ENCODE measurements at regions not wholly inside any gene's neighbourhood (a gene's known extent, or its start where the extent isn't known, plus 50 kb on each side); places are given as distances from the start of the nearest gene placed in this dataset.

DNA sequence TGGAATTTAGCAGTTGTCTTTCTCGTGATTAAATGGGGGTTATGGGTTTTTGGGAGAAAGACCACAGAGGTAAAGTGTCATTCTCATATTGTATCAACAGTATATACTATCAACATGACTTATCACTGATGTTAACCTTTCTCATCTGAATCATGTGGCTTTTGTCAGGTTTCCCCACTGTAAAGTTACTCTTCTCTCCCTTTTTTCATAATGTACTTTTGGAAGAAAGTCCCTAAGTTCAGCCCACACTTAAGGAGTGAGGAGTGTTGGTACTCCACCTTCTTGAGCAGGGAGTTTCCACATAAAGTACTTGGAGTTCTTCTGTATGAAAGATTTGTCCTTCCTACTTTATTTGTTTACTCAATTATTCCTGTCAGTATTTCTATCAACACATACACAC, 169.9 kb downstream of the ZNF330 start:
- DNase-seq (ENCODE audit: low spot score) = no peak
- Mint-ChIP-seq H3K27ac (no peak overlapping the region), H3K27me3 (ENCODE audit: low read depth) (no peaks in the 10 kb centered on the region), H3K4me1 (peaks cover 10% of the 10 kb centered on the region), H3K36me3 (no peaks in the 10 kb centered on the region), H3K9me3 (no peaks in the 10 kb centered on the region), H3K4me3 (no peak overlapping the region)
- POLR2A ChIA-PET = no interaction called here
- TF ChIP-seq OVOL2 (CRISPR knock-in tag; IDR thresholded peaks at IDR 0.05; ENCODE audit: borderline replicate concordance) = no peak
- TF ChIP-seq TP53 (CRISPR knock-in tag; IDR thresholded peaks at IDR 0.05) = no peak
- no peak for TF ChIP-seq GRHL2 (CRISPR knock-in tag; IDR thresholded peaks at IDR 0.05; ENCODE audit: insufficient replicate concordance, severe bottlenecking)
- TF ChIP-seq TEAD1 (CRISPR knock-in tag; IDR thresholded peaks at IDR 0.05) = no peak
- no peak for TF ChIP-seq NR2C2 (CRISPR knock-in tag; IDR thresholded peaks at IDR 0.05)
- TF ChIP-seq, protein P1, sequence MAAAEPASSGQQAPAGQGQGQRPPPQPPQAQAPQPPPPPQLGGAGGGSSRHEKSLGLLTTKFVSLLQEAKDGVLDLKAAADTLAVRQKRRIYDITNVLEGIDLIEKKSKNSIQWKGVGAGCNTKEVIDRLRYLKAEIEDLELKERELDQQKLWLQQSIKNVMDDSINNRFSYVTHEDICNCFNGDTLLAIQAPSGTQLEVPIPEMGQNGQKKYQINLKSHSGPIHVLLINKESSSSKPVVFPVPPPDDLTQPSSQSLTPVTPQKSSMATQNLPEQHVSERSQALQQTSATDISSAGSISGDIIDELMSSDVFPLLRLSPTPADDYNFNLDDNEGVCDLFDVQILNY (CRISPR knock-in tag; IDR thresholded peaks at IDR 0.05) = no peak
- no peak for TF ChIP-seq STAT6 (CRISPR knock-in tag; conservative IDR thresholded peaks at IDR 0.05; ENCODE audit: low read depth)
- no peak for TF ChIP-seq GABPB1 (CRISPR knock-in tag; IDR thresholded peaks at IDR 0.05)
- no peak for TF ChIP-seq RORB (CRISPR knock-in tag; IDR thresholded peaks at IDR 0.05)
- no peak for TF ChIP-seq ZNF281 (CRISPR knock-in tag; IDR thresholded peaks at IDR 0.05)
- TF ChIP-seq ZNF416 (CRISPR knock-in tag; IDR thresholded peaks at IDR 0.05) = no peak
- CTCF ChIA-PET = no interaction called here
- no peak for ATAC-seq

DNA sequence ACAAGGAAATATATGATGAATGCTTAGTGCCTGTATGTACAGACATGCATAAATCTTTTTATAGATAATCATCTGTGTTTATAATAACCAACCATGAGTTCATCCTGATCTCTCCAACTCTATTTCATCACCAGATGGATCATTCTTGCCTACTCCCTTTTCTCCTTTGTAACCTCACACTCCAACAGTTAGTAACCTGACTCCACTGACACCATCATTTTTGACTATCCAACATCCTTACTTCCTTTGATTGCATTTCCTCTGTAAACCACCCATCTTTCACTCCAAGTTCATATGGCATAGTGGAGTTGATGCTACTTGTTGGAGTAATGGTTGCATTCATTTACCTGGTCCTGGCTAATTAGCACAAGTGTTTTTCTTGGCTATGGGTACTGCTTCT, 170.6 kb downstream of the ZNF330 start:
- ATAC-seq (no peak), DNase-seq (ENCODE audit: low spot score) (no peak)
- peaks cover 14% of the 10 kb centered on the region for H3K4me1 Mint-ChIP-seq
- H3K9me3 Mint-ChIP-seq = peaks cover 4% of the 10 kb centered on the region
- CTCF ChIA-PET = no interaction called here
- TF ChIP-seq GRHL2 (CRISPR knock-in tag; IDR thresholded peaks at IDR 0.05; ENCODE audit: insufficient replicate concordance, severe bottlenecking) (no peak), ZNF232 (CRISPR knock-in tag; IDR thresholded peaks at IDR 0.05) (no peak), ZNF219 (CRISPR knock-in tag; IDR thresholded peaks at IDR 0.05; ENCODE audit: borderline replicate concordance) (no peak), HMGA2 (CRISPR knock-in tag; IDR thresholded peaks at IDR 0.05) (no peak), ESRRA (CRISPR knock-in tag; IDR thresholded peaks at IDR 0.05; ENCODE audit: borderline replicate concordance) (no peak), ZBTB21 (CRISPR knock-in tag; IDR thresholded peaks at IDR 0.05; ENCODE audit: borderline replicate concordance) (no peak), TCF7 (CRISPR knock-in tag; IDR thresholded peaks at IDR 0.05; ENCODE audit: low read depth) (no peak), ZNF671 (CRISPR knock-in tag; IDR thresholded peaks at IDR 0.05) (no peak)
- TF ChIP-seq, protein P2, sequence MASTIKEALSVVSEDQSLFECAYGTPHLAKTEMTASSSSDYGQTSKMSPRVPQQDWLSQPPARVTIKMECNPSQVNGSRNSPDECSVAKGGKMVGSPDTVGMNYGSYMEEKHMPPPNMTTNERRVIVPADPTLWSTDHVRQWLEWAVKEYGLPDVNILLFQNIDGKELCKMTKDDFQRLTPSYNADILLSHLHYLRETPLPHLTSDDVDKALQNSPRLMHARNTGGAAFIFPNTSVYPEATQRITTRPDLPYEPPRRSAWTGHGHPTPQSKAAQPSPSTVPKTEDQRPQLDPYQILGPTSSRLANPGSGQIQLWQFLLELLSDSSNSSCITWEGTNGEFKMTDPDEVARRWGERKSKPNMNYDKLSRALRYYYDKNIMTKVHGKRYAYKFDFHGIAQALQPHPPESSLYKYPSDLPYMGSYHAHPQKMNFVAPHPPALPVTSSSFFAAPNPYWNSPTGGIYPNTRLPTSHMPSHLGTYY (CRISPR knock-in tag; IDR thresholded peaks at IDR 0.05) = no peak
- H3K36me3 Mint-ChIP-seq = no peaks in the 10 kb centered on the region
- no peaks in the 10 kb centered on the region for H3K27me3 Mint-ChIP-seq (ENCODE audit: low read depth)
- POLR2A ChIA-PET = no interaction called here
- H3K27ac Mint-ChIP-seq = no peak overlapping the region
- H3K4me3 Mint-ChIP-seq = no peak overlapping the region

Data from WTC11 (cell line).